WERI-Rb-1 (cell line): ENCODE measurements at regions not wholly inside any gene's neighbourhood (a gene's known extent, or its start where the extent isn't known, plus 50 kb on each side); places are given as distances from the start of the nearest gene placed in this dataset.

Experiments used
- DNase-seq: peaks from one replicate; pipeline ENCODE4 v3.0.0-alpha.2; 2020
- H3K27ac ChIP-seq: fragments of 250-450 bp; sonication (Bioruptor Pico); 2 replicates; pipeline ENCODE4 v1.5.1; 2020; ENCODE audit warnings: mild to moderate bottlenecking, moderate library complexity
- H3K27me3 ChIP-seq: fragments of 250-450 bp; sonication (Bioruptor Pico); 2 replicates; pipeline ENCODE4 v1.5.1; 2021; ENCODE audit warnings: mild to moderate bottlenecking, low read depth, moderate library complexity; ENCODE audit not compliant: insufficient read depth, severe bottlenecking
- H3K36me3 ChIP-seq: fragments of 250-450 bp; sonication (Bioruptor Pico); 2 replicates; pipeline ENCODE4 v1.5.1; 2020; ENCODE audit warnings: mild to moderate bottlenecking, moderate library complexity
- H3K4me3 ChIP-seq: 2 replicates; pipeline ENCODE4 v1.5.1; 2011; ENCODE audit warnings: low read depth, mild to moderate bottlenecking, control low read depth, low read length
- H3K9me3 ChIP-seq: fragments of 250-450 bp; sonication (Bioruptor Pico); 2 replicates; pipeline ENCODE4 v1.5.1; 2021; ENCODE audit warnings: mild to moderate bottlenecking, moderate library complexity; ENCODE audit not compliant: severe bottlenecking
- TF ChIP-seq, protein P1 (sequence below): IDR thresholded peaks from 2 replicates; pipeline ENCODE4 v1.5.1; 2011; ENCODE audit warnings: low read depth, mild to moderate bottlenecking, control low read depth, inconsistent platforms, low read length

DNA sequence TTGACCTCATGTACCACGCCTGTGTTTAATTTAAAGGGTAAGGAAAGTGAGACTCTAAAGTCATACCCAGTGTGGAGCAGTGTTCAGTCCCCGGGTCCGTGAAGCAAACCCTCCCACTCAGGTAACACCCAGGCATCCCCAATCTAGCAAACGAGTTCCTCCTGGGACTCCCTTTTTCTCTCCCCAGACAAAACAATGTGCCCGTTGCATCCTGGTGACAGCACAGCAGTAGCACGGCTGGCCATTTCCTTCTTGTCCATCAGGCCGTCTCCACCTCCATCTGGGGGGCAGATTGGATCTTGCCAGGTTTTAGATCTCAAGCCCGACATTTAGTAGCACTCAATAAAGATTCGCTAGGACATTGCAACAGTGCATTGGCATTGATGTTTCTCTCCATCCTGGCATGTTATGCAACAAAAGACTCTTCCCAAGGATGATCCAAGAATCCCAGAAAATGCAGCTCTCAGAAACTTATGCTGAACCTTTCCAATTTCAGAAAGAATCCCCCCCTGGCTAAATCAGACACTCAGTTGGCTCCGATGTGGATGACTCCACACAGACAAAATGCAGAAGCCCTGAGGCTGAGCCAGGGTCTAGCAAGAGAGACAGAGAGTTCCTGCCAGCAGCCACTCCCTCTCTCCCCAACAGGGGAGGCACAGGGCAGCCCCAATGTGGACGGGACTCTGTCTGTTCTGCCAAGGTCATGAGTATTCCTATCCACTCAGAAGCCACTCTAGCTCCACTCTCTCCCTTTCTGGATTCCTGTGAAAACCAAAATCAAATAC, 274.5 kb upstream of the MGMT start:
- no peak overlapping the region for H3K27ac ChIP-seq
- no peak overlapping the region for H3K4me3 ChIP-seq
- no peak for DNase-seq
- TF ChIP-seq, protein P1, sequence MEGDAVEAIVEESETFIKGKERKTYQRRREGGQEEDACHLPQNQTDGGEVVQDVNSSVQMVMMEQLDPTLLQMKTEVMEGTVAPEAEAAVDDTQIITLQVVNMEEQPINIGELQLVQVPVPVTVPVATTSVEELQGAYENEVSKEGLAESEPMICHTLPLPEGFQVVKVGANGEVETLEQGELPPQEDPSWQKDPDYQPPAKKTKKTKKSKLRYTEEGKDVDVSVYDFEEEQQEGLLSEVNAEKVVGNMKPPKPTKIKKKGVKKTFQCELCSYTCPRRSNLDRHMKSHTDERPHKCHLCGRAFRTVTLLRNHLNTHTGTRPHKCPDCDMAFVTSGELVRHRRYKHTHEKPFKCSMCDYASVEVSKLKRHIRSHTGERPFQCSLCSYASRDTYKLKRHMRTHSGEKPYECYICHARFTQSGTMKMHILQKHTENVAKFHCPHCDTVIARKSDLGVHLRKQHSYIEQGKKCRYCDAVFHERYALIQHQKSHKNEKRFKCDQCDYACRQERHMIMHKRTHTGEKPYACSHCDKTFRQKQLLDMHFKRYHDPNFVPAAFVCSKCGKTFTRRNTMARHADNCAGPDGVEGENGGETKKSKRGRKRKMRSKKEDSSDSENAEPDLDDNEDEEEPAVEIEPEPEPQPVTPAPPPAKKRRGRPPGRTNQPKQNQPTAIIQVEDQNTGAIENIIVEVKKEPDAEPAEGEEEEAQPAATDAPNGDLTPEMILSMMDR = no peak
- no peaks in the 10 kb centered on the region for H3K36me3 ChIP-seq
- H3K9me3 ChIP-seq = no peaks in the 10 kb centered on the region
- no peaks in the 10 kb centered on the region for H3K27me3 ChIP-seq

- TF ChIP-seq, protein P1 = no peak
- no peak overlapping the region for H3K27ac ChIP-seq
- H3K36me3 ChIP-seq = no peaks in the 10 kb centered on the region
- no peak for DNase-seq
- H3K9me3 ChIP-seq = no peaks in the 10 kb centered on the region
- H3K4me3 ChIP-seq = no peak overlapping the region
- H3K27me3 ChIP-seq = no peaks in the 10 kb centered on the region
Measured at GRCh38 chr10:129193148-129193547, 273.9 kb upstream of the MGMT start.

GRCh38 chr10:129194181-129194870, 272.7 kb upstream of the MGMT start:
- H3K27ac ChIP-seq = no peak overlapping the region
- TF ChIP-seq, protein P1 = no peak
- no peak overlapping the region for H3K4me3 ChIP-seq
- no peaks in the 10 kb centered on the region for H3K9me3 ChIP-seq
- no peaks in the 10 kb centered on the region for H3K36me3 ChIP-seq
- no peak for DNase-seq
- no peaks in the 10 kb centered on the region for H3K27me3 ChIP-seq

- TF ChIP-seq, protein P1 = no peak
- Histone ChIP-seq H3K27me3 (no peaks in the 10 kb centered on the region), H3K9me3 (no peaks in the 10 kb centered on the region), H3K27ac (no peak overlapping the region), H3K4me3 (no peak overlapping the region), H3K36me3 (no peaks in the 10 kb centered on the region)
- DNase-seq = no peak
Measured at GRCh38 chr10:129199826-129200225, 267.2 kb upstream of the MGMT start.

GRCh38 chr10:129203819-129204218, 263.2 kb upstream of the MGMT start:
- Histone ChIP-seq H3K9me3 (no peaks in the 10 kb centered on the region), H3K27me3 (no peaks in the 10 kb centered on the region), H3K4me3 (no peak overlapping the region), H3K27ac (no peak overlapping the region), H3K36me3 (no peaks in the 10 kb centered on the region)
- DNase-seq = no peak
- TF ChIP-seq, protein P1 = no peak
